Stimulated activated effector memory CD8-positive, alpha-beta T cell treated with anti-CD3 and anti-CD28 coated beads, Interleukin-12 subunit alpha, Interleukin-12 subunit beta, amount 100 ng/mL, for 72 hours (primary cell): ENCODE measurements at regions not wholly inside any gene's neighbourhood (a gene's known extent, or its start where the extent isn't known, plus 50 kb on each side); places are given as distances from the start of the nearest gene placed in this dataset.

Source experiments
- ATAC-seq: fragments of 150-1000 bp; cut with Tn5 transposase; 2 replicates; pipeline ENCODE4 v1.10.0; 2021
- DNase-seq, 2 donors: peaks; one replicate each; pipeline ENCODE4 v3.0.0; 2021 to 2022; ENCODE audit warnings: low spot score in 2 of 2
- H3K27ac Mint-ChIP-seq: one replicate; pipeline ENCODE4 v1.8.0; 2022; ENCODE audit warnings: mild to moderate bottlenecking, mixed read lengths
- H3K36me3 Mint-ChIP-seq: one replicate; pipeline ENCODE4 v1.8.0; 2022; ENCODE audit warnings: mild to moderate bottlenecking, mixed read lengths
- H3K4me1 Mint-ChIP-seq: one replicate; pipeline ENCODE4 v1.8.0; 2022; ENCODE audit warnings: mixed read lengths
- H3K4me3 Mint-ChIP-seq: one replicate; pipeline ENCODE4 v1.8.0; 2022; ENCODE audit warnings: mild to moderate bottlenecking, mixed read lengths
- H3K9me3 Mint-ChIP-seq: one replicate; pipeline ENCODE4 v1.8.0; 2022; ENCODE audit warnings: mixed read lengths

DNA sequence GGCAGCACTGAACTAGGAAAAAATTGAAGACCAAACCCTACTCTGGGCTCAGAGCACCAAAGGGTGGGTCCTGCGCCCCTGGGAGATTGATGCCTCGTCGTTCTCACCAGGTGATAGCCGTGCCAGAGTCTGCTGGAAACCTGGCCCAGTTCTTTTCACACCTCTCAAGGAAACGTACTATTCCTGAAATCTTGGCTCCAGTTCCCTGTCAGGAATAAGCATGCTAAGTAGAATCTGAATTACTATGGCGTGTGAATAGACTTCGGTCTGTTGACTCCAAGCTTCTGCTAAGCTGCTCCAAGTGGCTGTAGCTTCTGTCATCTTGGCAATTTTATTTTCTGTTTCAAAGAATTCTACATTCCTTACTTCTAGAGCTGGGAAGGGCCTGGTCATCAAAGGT is 75.4 kb downstream of the MARCHF4 start:
- H3K36me3 Mint-ChIP-seq: no peaks in the 10 kb centered on the region
- H3K27ac Mint-ChIP-seq: no peak overlapping the region
- no peak for DNase-seq
- H3K4me1 Mint-ChIP-seq: peaks cover 6% of the 10 kb centered on the region
- H3K4me3 Mint-ChIP-seq: no peak overlapping the region
- ATAC-seq: no peak
- no peaks in the 10 kb centered on the region for H3K9me3 Mint-ChIP-seq

DNA sequence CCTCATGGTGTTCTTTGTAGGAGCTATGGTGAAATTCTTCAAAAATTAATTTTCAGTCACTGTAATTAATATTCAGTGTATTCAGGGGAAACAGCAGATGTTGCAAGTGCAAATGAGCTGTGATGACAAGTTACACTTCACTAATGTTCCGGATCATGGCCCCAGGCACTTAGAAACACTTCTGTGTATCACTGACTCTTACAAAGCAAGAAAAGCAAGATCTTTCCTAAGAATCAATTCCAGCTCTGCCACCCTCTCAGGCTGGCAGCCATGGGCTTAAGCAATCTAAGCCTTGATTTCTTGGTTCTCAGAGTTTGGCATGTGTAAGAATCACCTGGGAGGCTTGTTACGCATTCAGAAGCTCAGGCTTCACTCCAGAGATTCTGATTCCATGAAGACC is 78.0 kb downstream of the MARCHF4 start:
- Mint-ChIP-seq H3K27ac (no peak overlapping the region), H3K4me3 (no peak overlapping the region), H3K4me1 (peaks cover 6% of the 10 kb centered on the region), H3K36me3 (no peaks in the 10 kb centered on the region), H3K9me3 (no peaks in the 10 kb centered on the region)
- ATAC-seq (no peak), DNase-seq (no peak)

- H3K9me3 Mint-ChIP-seq: no peaks in the 10 kb centered on the region
- ATAC-seq (no peak), DNase-seq (no peak)
- no peak overlapping the region for H3K27ac Mint-ChIP-seq
- H3K4me1 Mint-ChIP-seq: peaks cover 6% of the 10 kb centered on the region
- H3K4me3 Mint-ChIP-seq: no peak overlapping the region
- H3K36me3 Mint-ChIP-seq: no peaks in the 10 kb centered on the region
These were observed 78.4 kb downstream of the MARCHF4 start for GRCh38 chr2:216293883-216294282.

- H3K27ac Mint-ChIP-seq: no peak overlapping the region
- no peaks in the 10 kb centered on the region for H3K36me3 Mint-ChIP-seq
- no peaks in the 10 kb centered on the region for H3K9me3 Mint-ChIP-seq
- ATAC-seq: no peak
- no peak overlapping the region for H3K4me3 Mint-ChIP-seq
- H3K4me1 Mint-ChIP-seq: peaks cover 6% of the 10 kb centered on the region
- no peak for DNase-seq
These were observed 79.4 kb downstream of the MARCHF4 start for GRCh38 chr2:216292886-216293301.

DNA sequence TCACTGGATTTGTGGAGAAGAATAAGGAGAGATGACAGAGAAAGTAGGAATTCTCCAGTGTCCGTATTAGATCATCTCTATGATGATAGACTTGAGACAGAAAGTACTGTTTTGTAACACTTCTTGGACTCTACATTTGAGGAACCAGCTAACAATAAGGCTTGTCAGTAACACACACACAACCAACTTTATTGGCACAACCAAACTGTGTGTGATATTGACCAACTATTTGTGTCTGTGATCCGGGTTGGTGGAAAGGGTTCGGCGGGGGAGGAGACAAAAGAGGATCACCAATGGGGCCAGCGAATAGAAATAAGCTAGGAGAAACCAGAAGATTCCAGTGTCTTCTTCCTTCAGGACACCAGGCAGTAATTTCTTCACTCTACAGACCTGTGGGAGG is 79.8 kb downstream of the MARCHF4 start:
- no peaks in the 10 kb centered on the region for H3K36me3 Mint-ChIP-seq
- DNase-seq (no peak), ATAC-seq (no peak)
- no peak overlapping the region for H3K27ac Mint-ChIP-seq
- no peaks in the 10 kb centered on the region for H3K9me3 Mint-ChIP-seq
- H3K4me3 Mint-ChIP-seq: no peak overlapping the region
- H3K4me1 Mint-ChIP-seq: peaks cover 6% of the 10 kb centered on the region

DNA sequence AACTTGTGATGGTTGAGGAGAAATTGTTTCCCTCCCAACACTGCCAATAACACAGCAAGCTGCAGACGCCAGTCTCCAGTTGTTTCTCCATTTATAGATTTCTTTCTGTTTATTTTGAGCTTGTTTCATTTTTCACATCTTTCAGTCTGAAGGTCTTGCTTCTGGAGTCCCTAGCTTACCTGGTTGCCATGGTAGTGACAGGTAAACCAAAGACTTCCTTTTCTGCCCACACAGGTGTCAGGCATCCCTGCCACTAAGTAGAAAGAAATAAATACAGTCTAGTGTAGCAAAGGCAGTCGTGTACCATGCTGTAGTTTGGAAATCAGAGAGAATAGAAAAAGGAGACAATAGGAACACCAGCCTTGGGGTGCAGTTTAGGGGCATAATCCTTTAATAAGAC is 82.8 kb downstream of the MARCHF4 start:
- ATAC-seq (no peak), DNase-seq (no peak)
- Mint-ChIP-seq H3K4me1 (no peaks in the 10 kb centered on the region), H3K9me3 (no peaks in the 10 kb centered on the region), H3K4me3 (no peak overlapping the region), H3K36me3 (no peaks in the 10 kb centered on the region), H3K27ac (no peak overlapping the region)

DNA sequence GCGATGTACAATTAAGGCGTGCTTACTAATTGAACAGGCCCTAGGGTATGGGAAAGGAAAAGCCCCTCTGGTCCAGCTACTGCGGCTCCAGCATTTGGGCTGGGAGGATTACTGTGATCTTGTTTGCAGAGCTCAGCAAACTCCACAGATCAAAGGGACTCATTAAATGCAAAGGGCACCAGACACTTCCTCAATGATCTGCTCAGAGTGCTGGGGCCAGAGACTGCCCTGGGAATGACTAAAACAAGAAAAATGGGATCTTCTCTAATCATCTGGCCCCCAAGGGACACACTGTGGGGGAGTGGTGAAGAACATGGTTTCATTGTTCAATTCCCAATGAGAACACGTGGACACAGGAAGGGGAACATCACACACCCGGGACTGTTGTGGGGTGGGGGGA is 85.0 kb downstream of the MARCHF4 start:
- ATAC-seq (no peak), DNase-seq (no peak)
- Mint-ChIP-seq H3K36me3 (no peaks in the 10 kb centered on the region), H3K27ac (no peak overlapping the region), H3K4me3 (no peak overlapping the region), H3K9me3 (no peaks in the 10 kb centered on the region), H3K4me1 (no peaks in the 10 kb centered on the region)

GRCh38 chr2:216286616-216287231 is 85.6 kb downstream of the MARCHF4 start:
- no peak overlapping the region for H3K27ac Mint-ChIP-seq
- H3K36me3 Mint-ChIP-seq: no peaks in the 10 kb centered on the region
- H3K4me1 Mint-ChIP-seq: no peaks in the 10 kb centered on the region

GRCh38 chr2:216285701-216286100 is 86.6 kb downstream of the MARCHF4 start:
- H3K36me3 Mint-ChIP-seq: no peaks in the 10 kb centered on the region
- H3K4me1 Mint-ChIP-seq: no peaks in the 10 kb centered on the region
- H3K27ac Mint-ChIP-seq: no peak overlapping the region
- ATAC-seq: no peak
- no peaks in the 10 kb centered on the region for H3K9me3 Mint-ChIP-seq
- H3K4me3 Mint-ChIP-seq: no peak overlapping the region
- DNase-seq: no peak

More at GRCh38 chr2:216286616-216287231, 85.6 kb downstream of the MARCHF4 start:
- Mint-ChIP-seq H3K4me3 (no peak overlapping the region), H3K9me3 (no peaks in the 10 kb centered on the region)
- DNase-seq (no peak), ATAC-seq (no peak)

GRCh38 chr2:216284708-216285107 is 87.6 kb downstream of the MARCHF4 start:
- Mint-ChIP-seq H3K4me1 (no peaks in the 10 kb centered on the region), H3K27ac (no peak overlapping the region), H3K4me3 (no peak overlapping the region), H3K36me3 (no peaks in the 10 kb centered on the region), H3K9me3 (no peaks in the 10 kb centered on the region)
- no peak for DNase-seq
- no peak for ATAC-seq

DNA sequence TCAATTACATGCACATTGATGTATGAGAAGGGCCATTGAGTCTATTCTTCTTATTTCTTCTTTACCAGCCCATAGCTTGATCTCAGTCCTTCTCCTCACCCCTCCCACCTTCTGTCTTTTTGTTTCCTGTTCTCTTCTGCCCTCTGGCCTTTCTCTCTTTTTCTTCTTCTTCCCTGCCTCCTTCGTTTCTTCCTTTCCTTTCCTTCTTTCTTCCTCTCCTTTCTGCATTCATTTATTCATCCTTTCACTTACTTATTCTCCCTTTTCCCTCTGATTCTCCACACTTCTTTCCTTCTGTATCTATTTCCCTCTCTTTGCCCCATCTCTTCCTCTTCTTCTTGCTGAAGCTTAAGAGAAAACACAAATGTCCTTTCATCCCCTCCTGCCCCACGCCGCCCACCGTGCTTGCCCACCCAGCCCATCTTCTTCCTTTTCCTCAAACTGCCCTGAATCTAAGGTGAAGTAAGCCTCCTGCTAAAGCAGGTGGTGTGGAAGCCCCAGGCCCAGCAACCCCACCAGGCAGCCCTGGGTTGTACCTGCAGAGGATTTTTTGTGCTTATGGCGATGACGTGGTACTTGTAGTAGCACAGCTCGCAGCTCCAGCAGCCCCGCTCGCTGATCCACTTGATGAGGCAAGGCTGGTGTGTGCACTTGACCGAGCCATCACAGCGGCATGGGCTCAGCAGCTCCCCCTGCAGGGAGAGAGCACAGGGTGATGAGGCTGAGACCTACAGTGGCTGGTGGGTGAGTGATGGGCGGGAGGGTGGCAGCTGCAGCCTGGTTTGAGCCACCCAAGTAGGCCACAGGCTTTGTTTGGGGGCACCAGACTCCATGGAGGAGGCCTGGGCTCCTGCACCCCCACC is 89.0 kb downstream of the MARCHF4 start:
- Mint-ChIP-seq H3K36me3 (no peaks in the 10 kb centered on the region), H3K4me3 (no peak overlapping the region), H3K4me1 (no peaks in the 10 kb centered on the region), H3K27ac (no peak overlapping the region), H3K9me3 (no peaks in the 10 kb centered on the region)
- peak; percentile 22 to 61 for DNase-seq
- peak; percentile 72 for ATAC-seq

DNA sequence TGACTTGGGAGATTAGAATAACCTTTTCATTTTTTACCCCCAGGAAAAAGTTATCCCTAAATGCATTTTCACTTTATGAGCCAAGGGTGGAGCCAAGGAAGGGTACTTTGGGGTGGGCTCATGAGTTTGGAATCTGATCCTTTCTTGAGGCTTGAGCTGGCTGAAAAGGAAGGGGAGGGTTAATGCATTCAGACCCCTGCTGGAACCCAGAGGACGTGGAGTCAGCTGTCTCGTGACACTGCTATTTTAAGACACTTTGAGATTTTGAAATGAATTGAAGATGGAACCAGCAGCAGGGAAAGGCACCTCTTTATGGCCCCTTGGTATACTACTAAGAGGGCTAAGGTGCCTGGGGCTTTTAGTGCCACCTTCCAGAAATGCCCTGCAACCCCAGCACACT is 90.4 kb downstream of the MARCHF4 start:
- DNase-seq (no peak), ATAC-seq (no peak)
- no peaks in the 10 kb centered on the region for H3K9me3 Mint-ChIP-seq
- no peaks in the 10 kb centered on the region for H3K36me3 Mint-ChIP-seq
- H3K4me3 Mint-ChIP-seq: no peak overlapping the region
- no peak overlapping the region for H3K27ac Mint-ChIP-seq
- no peaks in the 10 kb centered on the region for H3K4me1 Mint-ChIP-seq

GRCh38 chr2:216281316-216281715 is 91.0 kb downstream of the MARCHF4 start:
- Mint-ChIP-seq H3K4me3 (no peak overlapping the region), H3K9me3 (no peaks in the 10 kb centered on the region), H3K36me3 (no peaks in the 10 kb centered on the region), H3K27ac (no peak overlapping the region), H3K4me1 (no peaks in the 10 kb centered on the region)
- ATAC-seq (no peak), DNase-seq (no peak)

- H3K27ac Mint-ChIP-seq: no peak overlapping the region
These were observed 92.8 kb downstream of the MARCHF4 start for GRCh38 chr2:216279459-216279858.

GRCh38 chr2:216279031-216279430 is 93.3 kb downstream of the MARCHF4 start:
- H3K27ac Mint-ChIP-seq: no peak overlapping the region
- no peak for ATAC-seq
- no peak overlapping the region for H3K4me3 Mint-ChIP-seq
- no peaks in the 10 kb centered on the region for H3K9me3 Mint-ChIP-seq
- DNase-seq: no peak
- no peaks in the 10 kb centered on the region for H3K36me3 Mint-ChIP-seq
- no peaks in the 10 kb centered on the region for H3K4me1 Mint-ChIP-seq

More at GRCh38 chr2:216279459-216279858, 92.8 kb downstream of the MARCHF4 start:
- no peaks in the 10 kb centered on the region for H3K4me1 Mint-ChIP-seq
- ATAC-seq: no peak
- DNase-seq: no peak
- H3K36me3 Mint-ChIP-seq: no peaks in the 10 kb centered on the region
- no peak overlapping the region for H3K4me3 Mint-ChIP-seq
- H3K9me3 Mint-ChIP-seq: no peaks in the 10 kb centered on the region

GRCh38 chr2:216275890-216276289 is 96.4 kb downstream of the MARCHF4 start:
- Mint-ChIP-seq H3K4me3 (no peak overlapping the region), H3K4me1 (no peaks in the 10 kb centered on the region), H3K27ac (no peak overlapping the region), H3K36me3 (no peaks in the 10 kb centered on the region), H3K9me3 (no peaks in the 10 kb centered on the region)
- no peak for ATAC-seq
- no peak for DNase-seq
